ENCODE measurements at regions not wholly inside any gene's neighbourhood (a gene's known extent, or its start where the extent isn't known, plus 50 kb on each side); places are given as distances from the start of the nearest gene placed in this dataset.
"Not testable (repeated sequence)": the region's sequence is repeated elsewhere in the genome, so short reads cannot be mapped to it uniquely, and the experiment has no call there.

DNA sequence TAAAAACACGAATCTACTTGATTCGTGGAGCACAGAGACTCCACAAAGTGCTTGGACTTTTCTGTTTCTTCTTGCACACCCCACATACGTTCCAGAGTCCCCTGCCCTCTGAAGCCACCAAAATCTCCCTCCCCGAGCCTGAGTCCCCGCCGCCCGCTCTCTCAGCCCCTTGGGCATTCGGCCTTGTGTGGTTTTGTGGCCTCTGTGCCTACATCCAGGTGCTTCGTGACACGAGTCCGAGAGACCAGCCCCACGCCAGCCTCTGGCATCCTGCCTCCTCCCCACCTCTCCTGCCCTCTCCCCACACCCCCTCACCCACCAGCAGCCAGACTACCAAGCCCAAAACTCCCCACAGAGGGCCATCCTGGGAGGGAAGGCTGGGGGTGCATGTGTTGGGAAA is 87.8 kb upstream of the PPP1R26 start:
- DNase-seq = no peak

GRCh38 chr9:135392511-135392910 is 87.1 kb upstream of the PPP1R26 start:
- DNase-seq = no peak

DNA sequence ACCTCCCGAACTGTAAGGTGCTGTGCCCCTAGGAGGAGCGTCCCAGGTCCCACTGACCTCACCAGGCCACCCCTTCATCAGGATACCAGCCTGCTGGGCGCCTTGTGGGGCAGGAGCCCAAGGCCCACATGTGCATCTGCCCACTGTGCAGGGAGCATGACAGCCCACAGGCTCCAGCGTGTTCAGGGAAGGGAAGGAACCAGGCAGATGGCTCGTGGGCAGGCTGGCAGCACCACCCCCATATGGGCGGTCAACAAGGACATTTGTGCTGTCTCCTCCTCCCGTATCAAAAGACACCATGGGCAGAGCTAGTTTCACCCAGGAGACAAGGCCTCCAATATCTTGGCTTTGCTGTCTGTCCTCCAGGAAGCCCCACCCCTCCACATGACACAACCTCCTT is 85.5 kb upstream of the PPP1R26 start:
- no peak for DNase-seq

DNA sequence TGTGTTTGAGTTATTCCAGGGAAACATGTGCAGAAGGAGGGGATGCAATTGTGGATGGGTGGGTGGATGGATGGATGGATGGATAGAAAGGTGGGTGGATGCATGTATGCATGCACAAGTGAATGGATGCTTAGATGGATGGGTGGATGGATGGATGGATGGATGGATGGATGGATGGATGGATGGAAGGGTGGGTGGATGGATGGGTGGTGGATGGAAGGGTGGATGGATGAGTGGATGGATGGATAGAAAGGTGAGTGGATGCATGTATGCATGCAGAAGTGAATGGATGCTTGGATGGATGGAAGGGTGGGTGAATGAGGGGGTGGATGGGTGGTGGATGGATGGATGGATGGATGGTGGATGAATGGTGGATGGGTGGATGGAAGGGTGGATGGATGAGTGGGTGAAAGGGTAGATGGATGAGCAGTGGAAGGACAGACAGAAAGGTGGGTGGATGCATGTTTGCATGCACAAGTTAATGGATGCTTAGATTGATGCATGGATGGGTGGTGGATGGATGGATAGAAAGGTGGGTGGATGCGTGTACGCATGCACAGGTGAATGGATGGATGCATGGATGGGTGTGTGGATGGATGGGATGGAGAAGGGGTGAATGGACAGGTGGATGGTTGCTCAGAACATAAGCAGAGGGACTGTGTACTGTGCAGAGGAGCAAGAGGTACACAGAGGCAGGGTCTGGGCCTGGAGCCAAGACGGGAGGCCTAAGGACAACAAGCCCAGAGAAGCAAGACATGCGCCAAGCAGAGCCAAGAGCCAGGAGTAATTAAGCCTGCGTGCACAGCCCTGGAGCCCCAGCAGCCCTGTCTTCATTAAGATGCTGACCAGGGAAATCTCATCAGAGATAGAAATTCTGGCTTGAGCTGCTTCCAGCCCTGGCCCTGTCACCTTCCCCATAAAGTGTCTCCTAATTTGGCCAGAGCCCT is 84.6 kb upstream of the PPP1R26 start:
- no peak for DNase-seq

GRCh38 chr9:135397142-135397541 is 82.4 kb upstream of the PPP1R26 start:
- DNase-seq = no peak

DNA sequence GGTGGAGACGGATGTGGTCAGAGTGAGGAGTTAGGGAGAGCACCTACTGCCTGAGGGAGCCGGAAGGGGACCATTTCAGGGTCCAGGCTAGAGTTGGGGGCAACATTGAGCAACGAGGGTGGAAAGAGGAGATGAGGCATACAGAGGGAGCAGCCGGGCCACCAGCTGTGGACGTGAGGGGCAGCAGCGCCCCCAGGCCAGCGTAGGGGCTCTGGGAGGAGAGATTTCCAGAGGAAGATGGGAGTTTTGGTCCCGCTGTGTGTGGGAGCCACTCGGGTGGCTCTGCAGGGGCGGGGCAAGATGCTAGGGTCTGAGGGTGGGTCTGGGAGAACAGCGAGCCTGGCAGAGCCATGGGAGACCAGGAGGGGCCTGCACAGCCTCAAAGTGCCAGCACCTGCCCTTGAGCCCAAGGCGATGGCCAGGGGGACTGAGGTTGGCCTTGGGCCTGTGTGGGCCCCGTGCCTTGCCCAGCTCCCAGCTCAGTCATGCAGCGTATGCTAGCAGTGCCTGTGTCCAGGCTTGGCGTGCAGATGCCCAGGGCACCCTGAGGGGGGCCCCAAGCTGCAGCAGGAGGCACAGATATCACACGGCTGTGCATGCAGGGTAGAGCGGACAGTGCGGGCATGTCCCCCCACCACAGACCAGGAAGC is 80.5 kb upstream of the PPP1R26 start:
- DNase-seq = no peak

DNA sequence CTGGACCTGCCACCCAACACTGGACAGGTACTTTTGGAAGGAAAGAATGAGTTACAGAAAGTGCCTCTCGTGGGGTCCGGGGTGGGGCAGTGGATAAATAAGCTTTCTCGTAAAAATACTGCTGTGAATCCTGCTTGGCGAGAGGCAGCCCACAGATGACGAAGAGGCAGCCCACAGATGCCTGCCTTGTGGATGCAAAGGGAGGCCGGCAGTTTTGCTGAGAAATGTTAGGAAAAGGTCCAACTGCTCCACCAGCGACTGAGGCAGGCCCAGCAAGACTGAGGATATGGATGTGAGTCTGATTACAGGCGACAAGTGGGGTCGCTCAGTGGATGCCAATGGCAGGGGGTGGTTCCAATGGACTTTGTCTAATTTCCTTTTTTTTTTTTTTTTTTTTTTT is 79.1 kb upstream of the PPP1R26 start:
- DNase-seq = no peak

DNA sequence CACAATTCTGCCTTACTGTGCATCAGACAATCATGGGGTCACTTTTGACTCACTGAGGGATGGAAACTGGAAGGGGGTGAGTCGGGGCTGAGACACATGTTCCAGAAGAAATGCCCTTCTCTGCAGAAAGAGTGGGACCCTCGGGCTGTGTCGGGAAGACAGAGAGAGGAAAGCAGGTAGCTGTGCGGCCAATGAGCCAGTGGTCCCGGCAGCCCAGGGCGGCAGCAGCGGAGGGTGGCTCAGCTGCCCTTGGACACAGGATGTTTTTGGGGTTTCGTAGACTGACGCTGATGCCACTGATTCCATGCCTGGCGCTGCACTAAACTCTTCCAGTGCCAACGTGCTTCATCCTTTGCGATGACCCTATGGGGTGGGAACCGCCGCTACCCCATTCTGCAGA is 78.4 kb upstream of the PPP1R26 start:
- DNase-seq = no peak

DNA sequence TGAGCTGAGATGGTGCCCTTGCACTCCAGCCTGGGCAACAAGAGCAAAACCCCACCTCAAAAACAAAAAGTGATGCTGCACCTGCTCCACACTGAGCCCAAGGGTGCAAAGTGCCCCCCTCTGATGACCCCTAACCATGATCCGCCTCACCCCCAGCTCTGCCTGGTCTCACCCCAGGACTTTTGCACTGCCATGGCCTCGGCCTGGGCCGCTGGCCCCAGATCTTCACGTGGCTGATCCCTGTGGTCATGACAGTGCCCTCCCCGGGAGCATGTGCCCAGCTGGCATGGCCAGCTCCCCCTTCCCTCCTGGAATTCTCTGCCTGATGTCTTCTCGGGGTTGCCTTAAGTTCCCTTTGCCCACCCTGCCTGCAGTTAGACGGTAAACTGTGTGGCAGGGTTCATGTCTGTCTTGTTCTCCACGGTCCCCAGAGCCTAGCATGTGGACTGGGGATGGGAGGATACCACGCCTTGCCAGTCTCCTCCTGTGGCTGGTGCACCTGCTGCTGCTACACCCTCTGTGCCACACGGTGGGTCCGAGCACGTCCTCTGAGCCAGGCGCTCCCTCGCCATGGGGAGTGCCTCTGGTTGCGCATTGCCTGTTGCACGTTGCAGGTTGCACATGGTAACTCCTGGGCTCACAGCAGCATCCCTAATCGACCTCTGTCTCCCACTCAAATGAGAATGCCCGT is 77.4 kb upstream of the PPP1R26 start:
- DNase-seq = no peak

- DNase-seq = no peak
Observed at GRCh38 chr9:135402739-135403695, 76.6 kb upstream of the PPP1R26 start.

DNA sequence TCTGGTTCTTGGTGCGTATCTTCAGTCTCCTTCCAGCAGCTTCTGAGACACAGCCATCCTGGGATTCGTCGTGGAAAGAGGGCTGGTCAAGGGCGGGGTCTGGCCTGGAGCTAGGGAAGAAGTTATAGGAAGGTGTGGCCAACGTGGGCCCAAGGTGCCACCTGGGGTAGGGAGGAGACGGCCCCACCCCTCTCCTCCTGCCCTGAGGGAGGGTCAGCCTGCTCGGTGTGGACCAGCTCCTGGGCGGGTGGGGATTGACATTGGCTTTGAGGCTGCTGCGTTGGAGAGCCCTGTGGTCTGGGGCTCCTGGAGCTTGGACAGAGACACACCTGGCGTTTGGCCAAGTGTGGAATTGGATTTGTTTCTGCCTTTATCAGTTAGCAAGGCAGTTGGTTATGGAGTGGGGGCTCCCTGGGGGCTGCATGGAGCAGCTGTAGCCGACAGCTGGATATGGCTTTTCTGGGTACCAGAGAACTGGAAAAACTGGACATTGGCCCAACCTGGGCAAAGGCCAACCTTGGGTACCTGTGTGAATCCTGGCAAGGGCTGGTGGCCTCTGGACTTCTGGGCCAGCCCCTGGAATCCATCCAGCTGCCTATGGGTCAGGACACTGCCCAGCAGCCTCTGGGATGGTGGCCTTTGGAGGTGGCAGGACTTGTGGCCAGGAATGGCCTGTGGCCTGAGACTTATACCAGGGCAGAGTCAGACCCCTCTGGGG is 75.7 kb upstream of the PPP1R26 start:
- DNase-seq = no peak

GRCh38 chr9:135404451-135405144 is 75.0 kb upstream of the PPP1R26 start:
- no peak for DNase-seq

GRCh38 chr9:135405145-135405464 is 74.5 kb upstream of the PPP1R26 start:
- DNase-seq = not testable (repeated sequence)

DNA sequence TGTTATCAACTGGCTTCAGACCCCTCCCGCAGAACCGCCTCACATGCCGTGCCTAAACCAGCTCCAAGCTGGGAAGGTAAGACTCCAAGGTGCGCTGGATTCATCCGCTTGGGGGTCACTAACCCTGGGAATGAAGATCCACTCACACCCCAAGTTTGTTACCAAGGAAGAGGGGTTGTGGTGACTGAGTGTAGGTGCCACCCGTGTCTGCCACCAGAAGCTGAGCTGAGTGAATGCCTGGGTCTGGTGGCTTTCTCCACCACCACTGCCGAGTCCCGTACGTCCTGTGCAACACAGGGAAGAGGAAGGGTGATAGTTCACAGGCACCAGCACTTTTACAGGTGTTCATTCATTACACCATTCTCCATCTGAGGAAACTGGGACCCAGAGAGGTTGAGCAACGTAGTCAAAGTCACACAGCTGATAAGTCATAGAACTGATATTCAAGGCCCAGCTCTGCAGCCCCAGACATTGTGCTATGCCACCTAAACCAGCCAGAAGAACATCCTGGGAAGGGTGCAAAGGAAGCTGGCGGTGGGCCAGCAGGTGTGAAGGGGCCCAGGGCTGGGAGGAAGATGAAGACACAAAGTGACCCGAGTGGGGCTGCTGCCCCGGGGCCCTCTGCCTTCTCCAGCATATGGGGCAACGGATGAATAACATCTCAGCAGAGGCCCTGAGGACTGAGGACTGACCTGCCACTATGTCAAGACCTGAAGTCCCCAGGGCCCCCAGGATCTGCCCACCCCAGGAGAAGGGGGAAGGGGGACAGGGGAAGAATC is 70.9 kb upstream of the PPP1R26 start:
- DNase-seq = no peak

- no peak for DNase-seq
Observed at GRCh38 chr9:135409286-135410200, 70.0 kb upstream of the PPP1R26 start.

- no peak for DNase-seq
Observed at GRCh38 chr9:135410421-135410820, 69.2 kb upstream of the PPP1R26 start.

DNA sequence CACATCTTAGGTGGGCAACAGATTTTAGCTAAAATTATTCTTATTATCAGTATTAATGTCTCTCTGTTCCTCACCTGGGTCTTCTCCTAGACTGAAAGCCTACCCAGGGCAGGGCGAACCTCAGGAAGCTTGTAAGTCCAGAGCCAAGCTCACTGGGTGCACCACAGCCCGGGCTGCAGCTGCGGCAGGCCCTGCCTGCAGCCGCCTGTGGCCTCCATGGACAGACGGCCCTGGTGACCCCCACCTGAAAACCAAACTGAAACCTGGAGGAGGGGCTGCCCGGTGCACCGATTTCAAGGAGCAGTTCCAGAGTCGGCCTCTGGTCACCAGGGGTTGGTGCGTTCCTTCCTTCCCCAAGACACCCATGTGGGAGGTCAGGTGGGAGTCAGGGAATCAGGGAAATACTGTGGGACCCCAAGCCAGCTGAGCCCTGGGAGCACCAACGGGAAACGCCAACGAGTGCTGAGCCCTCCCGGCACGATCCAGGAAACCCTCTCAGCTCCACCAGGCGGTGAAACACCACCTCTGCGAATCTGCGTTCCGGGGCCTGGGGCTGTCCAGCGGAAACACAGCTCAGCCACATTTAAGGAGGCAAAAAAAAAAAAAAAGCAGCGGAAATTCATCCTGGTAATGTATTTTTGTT is 68.6 kb upstream of the PPP1R26 start:
- DNase-seq = no peak

DNA sequence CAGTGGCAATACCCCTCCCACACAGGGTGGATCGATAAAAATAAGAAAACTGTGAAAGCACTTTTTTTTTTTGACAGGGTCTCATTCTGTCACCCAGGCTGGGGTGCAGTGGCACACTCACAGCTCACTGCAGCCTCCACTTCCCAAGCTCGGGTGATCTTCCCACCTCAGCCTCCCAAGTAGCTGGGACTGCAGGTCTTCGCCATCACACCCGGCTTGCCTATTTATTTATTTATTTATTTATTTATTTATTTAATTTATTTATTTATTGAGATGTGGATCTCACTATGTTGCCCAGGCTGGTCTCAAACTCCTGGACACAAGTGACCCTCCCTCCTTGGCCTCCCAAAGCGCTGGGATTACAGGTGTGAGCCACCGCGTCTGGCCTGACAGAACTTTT is 68.0 kb upstream of the PPP1R26 start:
- DNase-seq = not testable (repeated sequence)

All from femur (tissue), 1 donor.